ENCODE measurements at regions not wholly inside any gene's neighbourhood (a gene's known extent, or its start where the extent isn't known, plus 50 kb on each side); places are given as distances from the start of the nearest gene placed in this dataset.
A peak's percentile ranks its signal among the peaks of the same experiment; 100 is the strongest.
"Not testable (repeated sequence)": the region's sequence is repeated elsewhere in the genome, so short reads cannot be mapped to it uniquely, and the experiment has no call there.

DNA sequence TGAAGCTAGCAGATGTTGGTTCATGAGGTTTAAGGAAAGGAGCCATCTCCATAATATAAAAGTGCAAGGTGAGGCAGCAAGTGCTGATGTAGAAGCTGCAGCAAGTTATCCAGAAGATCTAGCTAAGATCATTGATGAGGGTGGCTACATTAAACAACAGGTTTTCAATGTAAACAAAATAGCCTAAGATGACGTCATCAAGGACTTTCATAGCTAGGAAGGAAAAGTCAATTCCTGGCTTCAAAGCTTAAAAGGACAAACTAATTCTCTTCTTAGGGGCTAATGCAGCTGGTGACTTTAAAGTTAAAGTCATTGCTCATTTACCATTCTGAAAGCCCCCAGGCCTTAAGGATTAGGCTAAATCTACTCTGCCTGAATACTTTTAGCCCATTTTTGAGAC lies 141.9 kb downstream of the MID1IP1 start:
- no peak for DNase-seq

DNA sequence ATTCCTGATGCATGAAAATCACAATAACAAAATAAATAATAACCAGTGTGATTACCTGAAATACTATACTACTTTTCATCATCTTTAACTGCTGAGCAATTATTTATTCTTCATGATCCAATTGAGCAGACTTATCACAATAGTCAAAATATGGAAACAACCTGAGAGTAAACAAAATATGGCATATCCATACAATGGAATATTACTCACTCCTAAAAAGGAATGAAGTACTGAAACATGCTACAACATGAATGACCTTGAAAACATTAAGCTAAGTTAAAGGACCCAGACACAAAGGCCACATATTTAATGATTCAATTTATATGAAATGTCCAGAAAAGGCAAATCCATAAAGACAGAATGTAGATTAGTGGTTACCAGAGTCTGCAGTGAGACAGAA lies 146.8 kb downstream of the MID1IP1 start:
- no peak for DNase-seq

DNA sequence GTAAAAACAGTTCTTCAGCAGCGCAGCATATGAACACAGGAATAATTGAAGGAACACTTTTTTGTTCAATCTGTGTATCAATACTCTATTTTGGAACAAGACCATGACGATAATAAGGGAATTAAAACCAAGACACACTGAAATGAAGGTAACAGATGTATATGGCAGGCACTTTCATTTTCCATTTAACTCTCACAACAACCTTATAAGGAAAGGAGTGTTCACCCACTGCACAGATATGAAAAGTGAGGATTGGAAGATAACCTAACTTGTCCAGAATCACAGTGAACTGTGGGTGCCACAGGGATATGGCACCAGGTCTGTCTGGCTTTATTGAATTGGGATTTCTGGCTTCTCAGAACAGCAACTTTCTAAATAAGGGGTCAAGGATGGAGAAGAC lies 153.3 kb downstream of the MID1IP1 start:
- DNase-seq = no peak

DNA sequence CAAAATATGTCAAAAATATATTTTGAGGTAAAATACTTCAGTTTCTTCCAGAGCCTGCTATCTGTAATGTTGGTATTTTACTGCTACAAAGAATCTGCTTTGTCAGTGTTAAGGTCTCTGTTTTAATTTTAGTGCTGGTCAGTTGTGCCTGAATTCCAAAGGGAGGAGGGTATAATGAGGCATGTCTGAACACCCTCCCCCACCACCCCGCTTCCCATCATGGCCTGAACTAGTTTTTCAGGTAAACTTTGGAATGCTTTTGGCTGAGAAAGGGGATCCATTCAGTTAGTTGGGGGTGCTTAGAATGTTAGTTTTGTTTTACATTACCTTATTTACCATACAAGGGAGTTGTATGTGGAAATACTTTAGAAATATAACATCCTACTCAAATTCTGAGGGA lies 158.5 kb downstream of the MID1IP1 start:
- DNase-seq = no peak

DNA sequence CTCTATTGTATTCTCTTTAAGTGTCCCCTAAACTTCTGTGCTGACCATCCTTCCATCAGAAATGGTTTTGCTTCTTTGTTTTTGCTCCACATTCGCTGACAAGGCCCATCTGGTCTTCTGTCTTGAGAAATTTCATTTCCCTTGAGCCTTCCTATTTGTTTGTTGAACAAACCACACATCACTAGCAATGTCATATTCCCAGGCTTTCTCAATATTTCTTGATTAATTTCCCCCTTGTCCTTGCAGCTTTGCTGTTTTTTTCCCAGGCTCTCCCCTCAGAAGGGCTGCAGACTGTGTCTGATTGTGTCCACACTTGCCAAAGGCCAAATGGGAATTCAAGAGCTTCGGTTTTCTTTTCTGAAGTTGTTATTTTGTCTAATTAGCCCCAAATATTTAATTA lies 158.9 kb downstream of the MID1IP1 start:
- DNase-seq = no peak

DNA sequence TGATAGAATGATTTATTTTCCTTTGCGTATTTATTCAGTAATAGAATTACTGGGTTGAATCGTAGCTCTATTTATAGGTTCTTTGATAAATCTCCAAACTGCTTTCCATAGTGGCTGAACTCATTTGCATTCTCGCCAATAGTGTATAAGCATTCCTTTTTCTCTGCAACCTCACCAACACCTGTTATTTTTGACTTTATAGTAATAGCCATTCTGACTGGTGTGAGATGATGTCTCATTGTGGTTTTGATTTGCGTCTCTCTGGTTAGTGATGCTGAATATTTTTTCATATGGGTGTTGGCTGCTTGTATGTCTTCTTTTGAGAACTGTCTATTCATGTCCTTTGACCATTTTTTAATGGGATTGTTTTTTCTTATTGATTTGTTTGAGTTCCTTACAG lies 160.7 kb downstream of the MID1IP1 start:
- DNase-seq = no peak

DNA sequence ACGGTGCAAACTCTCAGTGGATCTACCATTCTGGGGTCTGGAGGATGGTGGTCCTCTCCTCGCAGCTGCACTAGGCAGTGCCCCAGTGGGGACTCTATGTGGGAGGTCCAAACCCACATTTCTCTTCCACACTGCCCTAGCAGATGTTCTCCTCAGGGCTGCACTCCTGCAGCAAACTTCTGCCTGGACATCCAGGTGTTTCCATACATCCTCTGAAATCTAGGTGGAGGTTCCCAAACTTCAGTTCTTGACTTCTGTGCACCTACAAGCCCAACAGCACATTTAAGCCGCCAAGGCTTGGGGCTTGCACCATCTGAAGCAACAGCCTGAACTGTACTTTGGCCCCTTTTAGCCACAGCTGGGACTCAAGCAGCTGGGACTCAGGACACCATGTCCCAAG lies 162.0 kb downstream of the MID1IP1 start:
- not testable (repeated sequence) for DNase-seq

DNA sequence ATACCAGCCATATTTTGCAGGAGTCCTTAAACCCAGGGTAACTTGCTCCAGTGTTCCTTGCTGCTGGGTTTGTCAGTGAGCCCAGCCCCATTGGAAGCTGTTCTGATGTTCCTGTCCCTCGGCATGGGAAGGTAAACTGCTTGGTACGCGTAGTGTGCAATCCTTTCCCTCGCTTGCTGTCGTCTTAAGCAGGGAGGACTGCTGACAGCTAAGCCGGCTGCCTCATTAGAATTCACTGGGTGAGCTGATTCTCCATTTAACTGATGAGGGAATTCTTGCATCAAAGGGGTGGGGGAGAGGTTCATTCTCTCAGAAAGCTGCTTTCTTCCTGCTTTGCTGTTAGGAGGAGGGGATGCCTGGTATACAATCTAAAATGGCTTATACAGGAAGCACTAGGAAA lies 164.6 kb downstream of the MID1IP1 start:
- DNase-seq = no peak

DNA sequence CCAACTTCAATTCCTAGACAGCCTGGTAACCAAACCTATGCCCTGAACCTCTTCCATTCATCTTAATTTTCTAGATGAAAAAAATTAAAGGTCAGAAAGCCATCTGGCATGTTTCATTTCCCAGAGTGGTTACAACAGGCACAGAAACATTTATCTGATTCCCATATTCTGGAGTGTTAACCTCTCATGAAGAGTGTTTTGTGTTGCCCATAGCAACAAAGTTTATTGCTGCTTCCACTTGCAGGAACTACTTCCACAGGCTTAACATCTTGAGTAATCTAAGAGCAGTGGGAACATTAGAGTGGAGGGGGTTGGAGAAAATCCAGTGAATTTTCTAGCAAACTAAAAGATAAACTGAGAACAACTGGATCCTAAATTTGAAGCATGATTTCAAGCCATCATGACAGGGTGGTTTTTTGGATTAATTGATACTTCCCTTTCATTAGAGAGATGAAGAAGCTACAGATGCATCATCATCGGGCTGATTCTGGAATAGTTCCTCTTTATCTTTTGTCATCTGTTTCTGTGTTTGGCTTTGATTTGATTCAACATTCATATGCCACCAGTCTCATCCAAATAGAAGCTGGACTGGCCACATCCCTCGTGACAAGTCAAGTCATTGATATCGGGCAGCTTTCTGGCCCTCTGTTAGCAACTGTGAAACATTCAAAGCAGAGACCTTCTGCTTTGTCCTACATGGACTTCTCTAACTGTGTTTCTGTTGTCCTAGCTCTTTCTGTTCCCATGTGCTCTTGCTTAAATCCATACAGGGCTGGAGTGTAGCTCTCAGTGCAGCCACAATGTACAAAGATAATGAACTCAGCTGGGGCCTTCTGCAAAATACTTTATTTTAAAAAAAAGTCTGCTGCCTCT lies 167.3 kb downstream of the MID1IP1 start:
- peak; percentile 12 for DNase-seq

DNA sequence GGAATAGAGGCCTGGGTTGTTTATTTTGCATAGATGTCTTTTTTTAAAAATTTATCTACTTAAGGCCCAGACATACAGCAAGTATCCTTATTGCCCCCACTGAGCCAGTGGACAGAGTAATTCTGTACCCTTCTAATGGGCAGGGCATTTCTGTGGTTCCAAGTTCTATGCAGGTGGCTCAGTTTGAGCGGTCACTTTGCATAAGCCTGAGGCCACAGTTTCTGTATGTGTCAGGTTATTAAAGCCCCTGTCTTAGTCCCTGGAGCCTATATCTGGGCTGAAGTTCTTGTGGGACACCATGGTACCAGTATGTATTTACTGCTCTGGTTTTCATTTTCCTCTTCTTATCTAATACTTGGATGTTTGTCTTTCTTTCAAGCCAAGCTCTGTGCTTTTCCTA lies 168.8 kb downstream of the MID1IP1 start:
- DNase-seq = no peak

DNA sequence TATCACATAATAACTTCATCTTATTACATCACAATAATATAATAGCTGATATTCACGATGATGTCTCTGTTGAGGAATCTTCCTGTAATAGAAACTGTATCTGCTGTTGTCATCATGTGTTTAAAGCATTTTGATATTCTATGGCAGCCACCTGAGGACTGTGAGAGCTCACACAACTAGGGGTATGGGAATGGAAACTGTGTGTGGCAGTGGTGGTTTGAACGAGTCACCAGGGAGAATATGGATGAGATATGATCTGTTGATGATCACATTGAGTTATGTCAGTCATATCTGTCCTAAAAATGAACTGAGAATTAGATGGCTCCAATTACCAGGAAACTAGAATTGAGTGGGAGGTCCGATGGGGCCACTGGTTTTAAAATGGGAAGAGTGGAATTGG lies 169.6 kb downstream of the MID1IP1 start:
- DNase-seq = no peak

DNA sequence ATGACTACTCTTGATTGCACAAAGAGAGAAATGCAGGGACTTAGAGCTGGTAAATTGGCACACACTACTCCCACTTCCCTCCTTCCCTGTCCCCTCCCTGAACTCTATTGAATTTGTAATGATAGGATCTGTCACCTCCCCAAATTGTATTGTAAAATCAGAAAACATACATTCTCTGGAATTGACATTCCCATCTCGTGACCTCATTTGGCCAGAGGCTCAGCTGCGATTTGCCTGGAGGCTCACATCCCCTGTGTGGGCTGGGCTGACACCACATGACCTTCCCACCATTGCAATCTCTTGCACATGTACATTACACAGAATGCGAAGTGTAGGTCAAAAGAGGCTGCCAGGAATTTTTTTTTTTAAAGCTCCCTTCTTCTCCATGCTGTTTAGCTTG lies 172.1 kb downstream of the MID1IP1 start:
- no peak for DNase-seq

DNA sequence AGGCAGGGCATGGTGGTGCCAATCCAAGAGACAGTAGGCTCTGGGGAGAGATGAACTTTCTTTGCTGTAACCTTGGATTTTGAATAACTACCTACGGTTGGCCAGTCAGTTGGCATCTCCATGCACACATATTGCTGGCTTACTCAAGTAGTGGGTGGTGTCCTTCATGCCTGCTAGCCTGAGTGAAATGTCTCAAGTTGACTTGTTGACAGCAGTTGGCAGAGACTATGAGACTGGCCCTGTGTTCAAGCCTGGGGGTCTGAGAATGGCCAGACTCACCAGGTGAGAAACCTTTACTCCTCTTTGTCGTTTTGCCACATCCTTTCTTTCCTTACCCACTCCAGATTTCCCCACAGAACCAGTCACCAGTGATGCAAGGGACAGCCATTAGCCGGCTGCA lies 173.3 kb downstream of the MID1IP1 start:
- DNase-seq = no peak

DNA sequence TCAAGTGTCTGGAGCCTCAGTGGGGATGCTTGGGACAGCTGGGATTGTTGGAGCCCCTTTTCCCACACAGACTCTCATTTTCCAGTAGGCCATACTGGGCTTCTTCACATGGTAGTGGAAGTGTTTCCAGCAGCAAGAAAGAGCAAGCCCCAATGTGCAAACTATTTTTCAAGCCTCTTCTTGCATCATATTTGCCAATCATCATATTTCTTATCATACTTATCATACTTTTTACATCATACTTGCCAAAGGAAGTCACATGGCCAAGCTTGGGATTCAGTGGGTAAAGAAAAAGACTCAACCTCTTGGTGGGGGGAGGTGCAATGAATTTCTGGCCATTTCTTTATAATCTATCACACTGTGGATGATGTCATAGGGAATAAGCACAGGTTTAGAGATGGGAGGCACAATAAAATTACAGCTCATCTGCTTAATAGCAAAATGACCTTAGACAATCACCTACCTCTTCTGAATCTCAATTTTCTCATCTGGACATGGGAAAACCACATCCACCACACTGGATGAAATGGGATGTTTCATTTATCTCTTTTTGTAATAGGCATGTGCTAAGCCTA lies 174.2 kb downstream of the MID1IP1 start:
- no peak for DNase-seq

DNA sequence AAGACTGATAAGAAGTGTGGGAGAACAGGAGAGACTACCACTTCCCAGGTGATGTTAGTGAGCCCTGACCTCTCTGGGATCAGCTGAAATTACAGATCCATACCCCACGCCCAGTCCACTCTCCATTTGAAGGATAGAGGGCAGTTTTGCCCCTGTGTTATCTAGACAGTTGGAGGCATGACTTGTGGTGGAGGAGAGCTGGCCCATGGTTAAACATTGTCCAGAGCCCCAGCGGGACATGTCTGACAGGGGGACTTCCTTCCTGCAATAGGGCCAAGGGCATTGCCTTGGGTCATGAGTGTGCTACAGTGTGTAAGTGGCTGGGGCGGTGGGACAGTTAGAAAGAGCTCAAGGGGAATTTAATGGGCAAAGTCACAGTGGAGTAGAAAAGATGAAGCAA lies 181.1 kb downstream of the MID1IP1 start:
- DNase-seq = no peak

DNA sequence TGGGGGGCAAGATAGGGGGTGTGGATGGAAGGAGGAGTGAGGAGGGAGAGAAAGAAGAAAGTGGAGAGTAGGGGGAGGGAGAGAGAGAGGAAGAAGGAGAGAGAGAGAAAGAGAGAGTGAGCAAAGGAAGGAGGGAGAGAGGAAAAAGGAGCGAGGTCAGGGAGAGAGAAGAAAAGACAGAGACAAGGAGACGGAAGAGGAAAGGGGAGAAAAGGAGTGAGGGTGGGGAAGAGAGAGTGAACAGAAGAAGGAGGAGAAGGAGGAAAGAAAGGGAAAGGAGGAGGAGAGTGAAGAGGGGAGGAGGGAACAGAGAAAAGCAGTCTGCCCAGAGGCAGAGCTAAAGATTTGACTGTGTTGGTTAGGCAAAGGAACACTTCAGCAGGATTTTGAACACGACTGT lies 181.6 kb downstream of the MID1IP1 start:
- DNase-seq = no peak

DNA sequence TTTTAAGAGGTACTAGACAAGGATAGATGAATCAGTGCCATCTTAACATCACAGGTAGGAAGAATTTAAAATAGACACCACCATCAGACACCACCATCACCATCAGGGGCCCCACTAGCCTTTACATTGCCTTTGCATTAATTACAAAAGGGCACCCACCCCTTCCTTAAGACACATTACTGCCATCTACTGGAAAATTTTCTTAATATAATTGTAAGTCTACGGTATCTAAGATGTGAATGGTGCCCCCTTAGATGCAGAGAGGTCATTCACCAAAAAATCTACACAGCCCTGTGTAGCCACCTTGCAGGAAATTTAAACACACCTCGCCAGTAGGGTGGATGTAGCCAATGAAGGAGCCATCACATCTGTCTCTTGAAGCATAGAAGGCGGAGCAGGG lies 184.1 kb downstream of the MID1IP1 start:
- DNase-seq = no peak

DNA sequence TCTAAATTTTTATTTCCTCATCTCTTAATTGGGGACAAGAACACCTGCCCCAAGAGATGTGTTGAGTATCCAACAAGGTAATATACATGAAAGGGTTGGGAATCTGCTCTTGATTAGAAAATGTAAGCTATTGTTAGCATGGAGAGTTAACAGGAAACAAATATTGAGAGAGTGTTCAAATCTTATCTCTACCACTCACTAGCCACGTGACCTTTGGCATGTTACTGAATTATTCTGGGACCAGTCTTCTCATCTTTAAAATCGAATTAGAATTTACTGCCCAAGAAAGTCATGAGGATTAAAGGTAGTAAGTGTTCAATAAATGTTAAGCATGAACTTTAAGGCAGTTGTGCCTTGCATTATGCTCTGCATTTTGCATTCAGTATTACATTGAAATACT lies 184.7 kb downstream of the MID1IP1 start:
- DNase-seq = no peak

DNA sequence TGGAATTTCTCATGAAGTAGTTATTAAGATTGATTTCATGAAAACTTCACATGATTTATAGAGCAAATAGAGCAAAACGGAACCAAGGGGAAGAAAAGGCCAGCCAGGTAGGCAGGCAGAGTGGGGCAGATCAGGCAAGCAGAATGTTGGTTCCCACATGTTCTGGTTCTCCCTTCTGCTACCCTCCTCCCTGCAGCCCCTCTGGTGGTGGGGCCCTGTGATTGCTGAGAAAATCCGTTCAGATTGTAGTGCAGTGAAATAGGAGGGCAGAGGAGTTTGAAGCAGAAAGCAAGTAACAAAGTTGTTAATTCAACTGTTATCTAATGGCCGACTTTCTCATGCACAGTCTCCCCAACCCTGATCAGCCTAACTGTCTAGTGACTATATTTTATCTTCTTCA lies 185.3 kb downstream of the MID1IP1 start:
- DNase-seq = no peak

DNA sequence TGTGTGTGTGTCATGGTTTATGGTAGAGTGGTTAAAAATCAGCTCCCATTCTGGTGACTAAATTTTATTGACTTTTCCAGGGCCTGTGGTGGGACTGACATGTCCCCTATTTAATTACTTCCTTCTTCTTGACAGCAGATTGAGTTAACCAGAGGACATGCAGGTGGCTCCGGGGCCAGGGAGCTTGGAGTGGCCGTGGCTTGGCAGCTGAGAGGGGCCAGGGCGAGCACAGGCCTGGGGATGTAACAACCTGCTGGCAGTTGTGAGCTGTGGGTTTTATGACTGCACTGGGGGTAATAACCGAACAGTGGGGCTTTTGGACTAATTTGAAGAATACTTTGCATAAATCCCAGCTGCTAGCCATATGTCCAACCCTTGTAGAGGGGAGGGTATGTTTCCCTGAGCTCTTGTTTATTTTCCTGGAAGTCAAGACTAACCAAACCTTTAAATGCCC lies 186.0 kb downstream of the MID1IP1 start:
- peak; percentile 23 for DNase-seq

DNA sequence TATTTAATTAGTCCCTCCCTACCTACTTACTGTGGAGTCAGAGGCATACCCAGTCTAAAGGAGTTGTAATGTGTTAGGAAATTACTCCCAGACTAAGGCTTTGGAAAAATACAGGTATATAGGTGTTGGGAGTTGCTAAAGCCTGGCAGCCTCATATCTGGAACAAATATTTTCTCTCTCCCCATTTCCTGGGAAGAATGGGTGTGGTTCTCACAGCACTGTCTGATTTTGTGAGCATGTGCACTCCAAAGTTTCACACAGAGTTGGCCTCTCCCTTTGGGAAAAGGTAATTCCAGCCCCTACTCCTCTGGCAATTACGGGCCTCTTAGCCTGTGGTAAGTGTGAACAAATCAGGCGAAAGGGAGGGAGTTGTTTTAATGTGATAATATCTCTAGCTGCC lies 187.0 kb downstream of the MID1IP1 start:
- DNase-seq = no peak

DNA sequence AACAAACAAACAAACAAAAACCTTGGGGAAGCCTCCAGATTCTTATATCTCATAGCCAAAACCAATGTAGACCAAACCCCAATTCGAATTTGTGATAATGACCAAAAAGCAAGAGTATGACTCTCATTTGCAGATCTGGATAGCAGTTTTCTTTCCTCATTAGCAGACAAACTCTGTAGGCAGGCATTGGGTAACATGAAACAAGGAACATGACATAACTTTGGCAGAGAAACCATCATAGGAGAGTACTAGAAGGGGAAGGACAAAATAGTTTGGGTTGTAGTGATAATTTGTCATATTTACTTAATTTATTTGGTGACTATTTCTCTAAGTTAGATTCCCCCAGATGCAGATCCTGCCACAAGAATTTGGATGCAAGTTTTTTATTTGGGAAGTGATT lies 187.8 kb downstream of the MID1IP1 start:
- no peak for DNase-seq

DNA sequence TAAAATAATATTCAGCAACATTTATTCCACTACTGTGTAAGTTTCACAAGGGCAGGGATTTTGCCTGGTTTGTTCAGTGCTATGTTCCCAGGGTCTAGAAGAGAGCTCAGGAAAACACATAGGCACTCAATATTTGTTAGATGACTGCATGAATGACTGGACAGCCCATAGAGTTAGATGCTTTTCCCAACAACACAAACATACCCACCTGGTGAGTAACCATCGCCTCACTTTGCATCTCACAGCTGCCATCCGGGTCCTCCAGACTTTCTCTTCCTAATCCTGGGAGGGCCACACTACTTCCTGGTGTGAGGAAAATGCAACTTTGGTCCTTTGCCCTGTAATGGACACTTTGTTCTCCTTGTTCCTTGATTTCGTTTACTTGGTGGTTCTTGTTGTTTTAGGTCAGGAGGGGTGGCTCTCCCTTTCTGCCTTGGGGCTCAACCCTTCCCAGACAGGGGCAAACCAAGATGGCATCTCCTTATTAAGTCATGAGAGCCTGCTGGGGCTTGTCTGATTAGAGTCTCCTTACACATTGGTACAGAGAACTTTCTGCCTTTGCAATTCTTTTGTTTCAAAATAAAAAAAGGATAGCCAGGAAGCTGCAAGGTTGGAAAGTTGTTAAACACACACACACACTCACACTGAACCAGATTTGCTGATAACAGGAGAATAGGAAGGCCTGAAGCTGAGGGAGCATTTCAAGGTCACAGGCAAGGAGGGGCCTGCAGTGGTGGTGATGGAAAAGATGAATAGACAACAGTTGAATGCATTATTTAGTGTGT lies 190.6 kb downstream of the MID1IP1 start:
- DNase-seq = no peak

Data from NCI-H2171 treated with DMSO at 0.1 percent for 48 hours (cell line).